Natural killer cell (primary cell): ENCODE measurements at regions not wholly inside any gene's neighbourhood (a gene's known extent, or its start where the extent isn't known, plus 50 kb on each side); places are given as distances from the start of the nearest gene placed in this dataset.

Experiments used
- ATAC-seq, 3 donors: fragments of 150-1000 bp in 2 of 3; fragments of 200-7000 bp in 1 of 3; cut with Tn5 transposase; 1 replicate in 1 of 3; 2 replicates in 2 of 3; pipeline ENCODE4 v1.10.0; 2021; ENCODE audit warnings: mild to moderate bottlenecking in 2 of 3, moderate library complexity in 2 of 3
- DNase-seq, 2 donors: peaks; one replicate each; pipeline versions ENCODE4 v3.0.0 to v3.0.0-alpha.2; 2013 to 2021; ENCODE audit warnings: mixed read lengths in 1 of 2
- H3K27ac ChIP-seq: one replicate; pipeline ENCODE4 v1.5.1; 2013; ENCODE audit warnings: mild to moderate bottlenecking, low read length
- H3K27me3 ChIP-seq: one replicate; pipeline ENCODE4 v1.6.1; 2013; ENCODE audit warnings: low read length; ENCODE audit not compliant: control insufficient read depth, insufficient read depth
- H3K36me3 ChIP-seq: one replicate; pipeline ENCODE4 v1.6.1; 2013; ENCODE audit warnings: low read length; ENCODE audit not compliant: control insufficient read depth, insufficient read depth
- H3K4me1 ChIP-seq: one replicate; pipeline ENCODE4 v1.6.1; 2013; ENCODE audit warnings: low read length; ENCODE audit not compliant: control insufficient read depth, insufficient read depth
- H3K4me3 ChIP-seq: one replicate; pipeline ENCODE4 v1.5.1; 2013; ENCODE audit warnings: low read length
- H3K9me3 ChIP-seq: one replicate; pipeline ENCODE4 v1.6.1; 2013; ENCODE audit warnings: low read length; ENCODE audit not compliant: control insufficient read depth, insufficient read depth
- H3K27ac Mint-ChIP-seq, 2 donors: one replicate each; pipeline ENCODE4 v1.8.0; 2022; ENCODE audit warnings: mild to moderate bottlenecking in 2 of 2, mixed read lengths in 2 of 2, moderate library complexity in 1 of 2
- H3K27me3 Mint-ChIP-seq, 2 donors: one replicate each; pipeline ENCODE4 v1.8.0; 2022; ENCODE audit warnings: low read depth in 2 of 2, mixed read lengths in 2 of 2
- H3K36me3 Mint-ChIP-seq: one replicate; pipeline ENCODE4 v1.8.0; 2022; ENCODE audit warnings: mixed read lengths
- H3K4me1 Mint-ChIP-seq, 2 donors: one replicate each; pipeline ENCODE4 v1.8.0; 2022; ENCODE audit warnings: mixed read lengths in 2 of 2
- H3K4me3 Mint-ChIP-seq: one replicate; pipeline ENCODE4 v1.8.0; 2022; ENCODE audit warnings: mild to moderate bottlenecking, moderate library complexity, mixed read lengths
- H3K9me3 Mint-ChIP-seq, 2 donors: one replicate each; pipeline ENCODE4 v1.8.0; 2022; ENCODE audit warnings: mixed read lengths in 2 of 2
- CTCF ChIP-seq: fragments of 200-600 bp; IDR thresholded peaks from one replicate; pipeline ENCODE4 v1.8.0; 2022; ENCODE audit warnings: antibody characterized with exemption
- WGBS: methylation state at CpG from one replicate; pipeline ENCODE4 v1.1.7; 2013; ENCODE audit warnings: missing lambda C conversion rate; ENCODE audit not compliant: insufficient coverage; 5-methylcytosine and 5-hydroxymethylcytosine counted together
- intact Hi-C: fragments of 100-400 bp; cut with micrococcal nuclease; formaldehyde crosslinking; loops from one replicate; pipeline ENCODE4 v1.14.2; 2022

- ATAC-seq (no peak), DNase-seq (no peak)
- Histone ChIP-seq H3K9me3 (no peaks in the 10 kb centered on the region), H3K27me3 (no peaks in the 10 kb centered on the region), H3K4me3 (no peak overlapping the region), H3K36me3 (no peaks in the 10 kb centered on the region), H3K4me1 (no peaks in the 10 kb centered on the region), H3K27ac (no peak overlapping the region)
- TF ChIP-seq CTCF: no peak
- intact Hi-C loops: no loop called here
- H3K36me3 Mint-ChIP-seq: no peaks in the 10 kb centered on the region
- H3K9me3 Mint-ChIP-seq: peaks cover 12% of the 10 kb centered on the region in 2 donors
- H3K27ac Mint-ChIP-seq: no peak overlapping the region
- no peak overlapping the region for H3K4me3 Mint-ChIP-seq
- peaks cover 0 to 3% of the 10 kb centered on the region in 2 donors for H3K27me3 Mint-ChIP-seq
- H3K4me1 Mint-ChIP-seq: no peaks in the 10 kb centered on the region
Measured at GRCh38 chr13:78802912-78803311, 144.0 kb upstream of the OBI1 start.

- 7% methylated on average over 8 of the region's 8 CpGs for WGBS
- H3K36me3 Mint-ChIP-seq: no peaks in the 10 kb centered on the region
- intact Hi-C loops: no loop called here
- no peak for TF ChIP-seq CTCF
- no peak overlapping the region for H3K27ac Mint-ChIP-seq
- Histone ChIP-seq H3K9me3 (no peaks in the 10 kb centered on the region), H3K4me1 (no peaks in the 10 kb centered on the region), H3K4me3 (no peak overlapping the region), H3K27ac (no peak overlapping the region), H3K36me3 (no peaks in the 10 kb centered on the region), H3K27me3 (no peaks in the 10 kb centered on the region)
- H3K4me3 Mint-ChIP-seq: no peak overlapping the region
- H3K9me3 Mint-ChIP-seq: no peaks in the 10 kb centered on the region
- ATAC-seq (no peak), DNase-seq (no peak)
- no peaks in the 10 kb centered on the region for H3K27me3 Mint-ChIP-seq
- H3K4me1 Mint-ChIP-seq: no peaks in the 10 kb centered on the region
Measured at GRCh38 chr13:78787190-78787589, 128.2 kb upstream of the OBI1 start.

GRCh38 chr13:78786459-78786858 lies 127.5 kb upstream of the OBI1 start:
- 80% methylated on average over 1 of the region's 1 CpG for WGBS
- no peak overlapping the region for H3K4me3 ChIP-seq
- H3K4me3 Mint-ChIP-seq: no peak overlapping the region
- no peaks in the 10 kb centered on the region for H3K9me3 ChIP-seq
- no peaks in the 10 kb centered on the region for H3K4me1 ChIP-seq
- no peaks in the 10 kb centered on the region for H3K9me3 Mint-ChIP-seq
- DNase-seq (no peak), ATAC-seq (no peak)
- no peaks in the 10 kb centered on the region for H3K36me3 Mint-ChIP-seq
- no peaks in the 10 kb centered on the region for H3K36me3 ChIP-seq
- H3K27ac ChIP-seq: no peak overlapping the region
- no peaks in the 10 kb centered on the region for H3K27me3 ChIP-seq
- H3K4me1 Mint-ChIP-seq: no peaks in the 10 kb centered on the region
- H3K27me3 Mint-ChIP-seq: no peaks in the 10 kb centered on the region
- TF ChIP-seq CTCF: no peak
- H3K27ac Mint-ChIP-seq: no peak overlapping the region
- intact Hi-C loops: no loop called here

GRCh38 chr13:78785764-78786163 lies 126.8 kb upstream of the OBI1 start:
- no peak for DNase-seq
- Mint-ChIP-seq H3K4me1 (no peaks in the 10 kb centered on the region), H3K27me3 (no peaks in the 10 kb centered on the region), H3K27ac (no peak overlapping the region), H3K9me3 (no peaks in the 10 kb centered on the region), H3K36me3 (no peaks in the 10 kb centered on the region), H3K4me3 (no peak overlapping the region)
- 80% methylated on average over 4 of the region's 4 CpGs for WGBS
- no peak for TF ChIP-seq CTCF
- H3K4me1 ChIP-seq: no peaks in the 10 kb centered on the region
- no peaks in the 10 kb centered on the region for H3K27me3 ChIP-seq
- no peak overlapping the region for H3K27ac ChIP-seq
- no peaks in the 10 kb centered on the region for H3K9me3 ChIP-seq
- no peak overlapping the region for H3K4me3 ChIP-seq
- H3K36me3 ChIP-seq: no peaks in the 10 kb centered on the region
- ATAC-seq: no peak
- intact Hi-C loops: no loop called here
